Gastrocnemius medialis (tissue), 4 donors: ENCODE measurements at regions not wholly inside any gene's neighbourhood (a gene's known extent, or its start where the extent isn't known, plus 50 kb on each side); places are given as distances from the start of the nearest gene placed in this dataset.

Source experiments
- ATAC-seq, 2 donors: fragments of 150-250 bp; one replicate each; pipeline ENCODE4 v1.9.1; 2016
- DNase-seq, 2 donors: peaks; one replicate each; pipeline ENCODE4 v3.0.0-alpha.2; 2019
- H3K27ac ChIP-seq, 4 donors: fragments of 200-600 bp; sonication (generic); 1 replicate in 1 of 4; 2 replicates in 3 of 4; pipeline ENCODE4 v1.5.1; 2016 to 2018; ENCODE audit warnings: mild to moderate bottlenecking in 2 of 4, moderate library complexity in 1 of 4
- H3K27me3 ChIP-seq, 3 donors: fragments of 200-600 bp; sonication (generic) in 2 of 3; 1 replicate in 1 of 3; 2 replicates in 2 of 3; pipeline versions ENCODE4 v1.5.1 to v1.6.0; 2016 to 2019; ENCODE audit warnings: mild to moderate bottlenecking in 1 of 3, moderate library complexity in 1 of 3
- H3K36me3 ChIP-seq, 2 donors: fragments of 200-600 bp; sonication (generic) in 1 of 2; one replicate each; pipeline ENCODE4 v1.5.1; 2017 to 2018
- H3K4me1 ChIP-seq, 2 donors: fragments of 200-600 bp; sonication (generic) in 1 of 2; one replicate each; pipeline ENCODE4 v1.5.1; 2016 to 2017; ENCODE audit warnings: mild to moderate bottlenecking in 2 of 2
- H3K4me3 ChIP-seq, 4 donors: fragments of 200-600 bp; sonication (generic) in 3 of 4; 1 replicate in 1 of 4; 2 replicates in 3 of 4; pipeline ENCODE4 v1.5.1; 2016 to 2019; ENCODE audit warnings: mild to moderate bottlenecking in 2 of 4
- H3K9me3 ChIP-seq, 3 donors: fragments of 200-600 bp; sonication (generic) in 2 of 3; 1 replicate in 1 of 3; 2 replicates in 2 of 3; pipeline ENCODE4 v1.5.1; 2016 to 2019
- CTCF ChIP-seq, 5 experiments: fragments of 450-650 bp in 3 of 5; fragments of 200-600 bp in 2 of 5; sonication (generic) in 2 of 5; IDR thresholded peaks in 4 of 5; conservative IDR thresholded peaks in 1 of 5; 1 replicate in 4 of 5; 2 replicates in 1 of 5; pipeline ENCODE4 v1.5.1; 2016 to 2019; ENCODE audit warnings: antibody characterized with exemption in 5 of 5, mild to moderate bottlenecking in 3 of 5, moderate library complexity in 3 of 5
- POLR2A ChIP-seq, 2 donors: fragments of 450-650 bp; IDR thresholded peaks; one replicate each; pipeline ENCODE4 v1.6.1; 2017; ENCODE audit warnings: antibody characterized with exemption in 2 of 2, mild to moderate bottlenecking in 2 of 2, moderate library complexity in 2 of 2
- in situ Hi-C, 4 donors: fragments of 200-750 bp; cut with MboI; loops; one replicate each; pipeline versions ENCODE4 v1.15.0 to v1.8.0; 2017; ENCODE audit warnings: low sequenced_read_pairs in 4 of 4
- intact Hi-C: fragments of 100-400 bp; cut with DNase I; formaldehyde crosslinking; loops from one replicate; pipeline ENCODE4 v1.15.1; 2023; ENCODE audit warnings: low total_unique reads

- Histone ChIP-seq H3K4me3 (no peak overlapping the region), H3K36me3 (no peaks in the 10 kb centered on the region), H3K4me1 (no peaks in the 10 kb centered on the region), H3K27ac (no peak overlapping the region), H3K9me3 (no peaks in the 10 kb centered on the region), H3K27me3 (no peaks in the 10 kb centered on the region)
- DNase-seq (no peak), ATAC-seq (no peak)
- intact Hi-C loops (loop anchor here (10.0 kb wide), 1 partner anchor 333 kb away; no protein-coding TSS in a partner anchor), in situ Hi-C loops (no loop called here)
- no peak for TF ChIP-seq POLR2A (IDR thresholded peaks at IDR 0.05)
- no peak for TF ChIP-seq CTCF (IDR thresholded peaks at IDR 0.05 in 4 of 5, conservative IDR thresholded peaks at IDR 0.05 in 1 of 5)
Observed at GRCh38 chrX:84721416-84721815, 219.2 kb upstream of the HDX start.

DNA sequence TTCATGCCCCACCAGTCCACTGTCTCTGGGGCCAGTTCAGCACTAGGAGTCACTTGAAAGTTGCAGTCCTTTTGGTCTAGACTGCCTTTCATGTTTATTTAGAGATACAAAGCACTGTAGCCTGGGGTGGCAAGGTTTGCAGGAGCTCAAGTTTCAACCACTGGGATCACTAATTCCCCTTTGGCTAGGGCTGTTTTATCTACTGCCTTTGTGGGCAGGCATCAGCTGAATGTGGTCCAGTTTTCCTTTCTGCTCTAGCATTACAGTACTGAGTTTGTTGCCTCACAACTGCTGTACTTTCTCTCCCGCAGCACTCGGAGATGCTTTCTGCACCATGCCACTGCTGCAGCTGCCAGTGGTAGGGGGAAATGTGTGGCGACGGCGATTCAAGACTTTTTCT lies 222.3 kb upstream of the HDX start:
- Histone ChIP-seq H3K27me3 (no peaks in the 10 kb centered on the region), H3K27ac (no peak overlapping the region), H3K4me3 (no peak overlapping the region), H3K9me3 (no peaks in the 10 kb centered on the region), H3K36me3 (no peaks in the 10 kb centered on the region), H3K4me1 (no peaks in the 10 kb centered on the region)
- in situ Hi-C loops (no loop called here), intact Hi-C loops (loop anchor here (10.0 kb wide), 1 partner anchor 330 kb away; no protein-coding TSS in a partner anchor)
- no peak for TF ChIP-seq POLR2A (IDR thresholded peaks at IDR 0.05)
- no peak for TF ChIP-seq CTCF (IDR thresholded peaks at IDR 0.05 in 4 of 5, conservative IDR thresholded peaks at IDR 0.05 in 1 of 5)
- DNase-seq (peak in 1 of 2 donors; percentile 13), ATAC-seq (peak in 1 of 2 donors; percentile 46)

DNA sequence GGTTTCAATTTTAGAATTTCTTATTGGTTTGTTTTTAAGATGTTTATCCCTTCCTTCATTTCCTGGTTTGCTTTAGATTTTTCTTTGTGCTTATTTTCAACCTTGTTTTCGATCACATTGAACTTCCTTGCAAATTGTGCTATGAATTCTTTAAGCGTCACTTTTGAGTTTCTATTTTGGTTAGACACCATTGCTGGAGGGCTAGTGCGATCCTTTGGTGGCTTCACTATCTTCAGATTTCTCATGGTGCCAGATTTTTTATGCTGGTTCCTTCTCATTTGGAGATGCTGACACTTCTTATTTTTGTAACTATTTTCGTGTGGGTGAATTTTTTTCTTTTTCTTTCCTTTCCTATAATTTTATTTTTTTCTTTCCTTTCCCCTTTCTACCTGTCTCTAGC lies 227.2 kb upstream of the HDX start:
- no peak overlapping the region for H3K4me3 ChIP-seq
- intact Hi-C loops (loop anchor here (10.0 kb wide), 1 partner anchor 325 kb away; no protein-coding TSS in a partner anchor), in situ Hi-C loops (loop anchor here in 1 of 4 donors (25.0 kb wide), 1 partner anchor 183 kb away; no protein-coding TSS in a partner anchor)
- TF ChIP-seq CTCF (IDR thresholded peaks at IDR 0.05 in 4 of 5, conservative IDR thresholded peaks at IDR 0.05 in 1 of 5) (no peak), POLR2A (IDR thresholded peaks at IDR 0.05) (no peak)
- ATAC-seq (no peak), DNase-seq (no peak)
- H3K27me3 ChIP-seq, result no peaks in the 10 kb centered on the region
- H3K36me3 ChIP-seq, result no peaks in the 10 kb centered on the region
- no peaks in the 10 kb centered on the region for H3K9me3 ChIP-seq
- H3K27ac ChIP-seq, result no peak overlapping the region
- no peaks in the 10 kb centered on the region for H3K4me1 ChIP-seq

- Histone ChIP-seq H3K27ac (no peak overlapping the region), H3K9me3 (no peaks in the 10 kb centered on the region), H3K4me3 (no peak overlapping the region), H3K27me3 (no peaks in the 10 kb centered on the region), H3K36me3 (no peaks in the 10 kb centered on the region), H3K4me1 (no peaks in the 10 kb centered on the region)
- peak in 4 of 5 experiments; percentile 28 to 69 (median 52) for TF ChIP-seq CTCF (IDR thresholded peaks at IDR 0.05 in 4 of 5, conservative IDR thresholded peaks at IDR 0.05 in 1 of 5)
- TF ChIP-seq POLR2A (IDR thresholded peaks at IDR 0.05), result no peak
- peak; percentile 64 to 69 for ATAC-seq
- intact Hi-C loops, result loop anchor here (5.0 to 10.0 kb wide), 2 partner anchors 177 to 325 kb away; no protein-coding TSS in a partner anchor
- in situ Hi-C loops, result loop anchor here in 1 of 4 donors (25.0 kb wide), 1 partner anchor 182 kb away; no protein-coding TSS in a partner anchor
- DNase-seq, result no peak
Observed at GRCh38 chrX:84729809-84730208, 227.6 kb upstream of the HDX start.

DNA sequence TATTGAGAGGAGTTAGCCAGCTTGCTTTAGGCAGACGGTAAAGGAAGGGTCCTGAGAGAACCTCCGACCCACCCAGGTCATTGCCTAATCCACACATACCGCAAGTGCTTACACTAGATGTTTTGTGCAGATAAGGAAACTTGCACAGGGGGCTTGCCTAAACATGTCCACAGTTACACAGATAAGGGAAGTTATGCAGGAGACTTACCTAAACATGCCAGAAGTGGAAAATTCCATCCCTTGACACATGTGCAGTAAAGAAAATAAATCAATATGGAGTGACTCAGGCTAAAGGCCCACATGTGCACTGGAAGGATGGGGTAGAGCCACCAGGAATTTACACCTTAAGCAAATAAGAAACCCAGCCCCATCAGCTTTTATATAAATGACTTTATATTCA lies 232.8 kb upstream of the HDX start:
- H3K4me3 ChIP-seq, result no peak overlapping the region
- H3K9me3 ChIP-seq, result no peaks in the 10 kb centered on the region
- no peak for ATAC-seq
- no peaks in the 10 kb centered on the region for H3K27me3 ChIP-seq
- H3K4me1 ChIP-seq, result no peaks in the 10 kb centered on the region
- intact Hi-C loops (no loop called here), in situ Hi-C loops (loop anchor here in 1 of 4 donors (25.0 kb wide), 1 partner anchor 177 kb away; no protein-coding TSS in a partner anchor)
- TF ChIP-seq POLR2A (IDR thresholded peaks at IDR 0.05), result no peak
- H3K27ac ChIP-seq, result no peak overlapping the region
- no peaks in the 10 kb centered on the region for H3K36me3 ChIP-seq
- DNase-seq, result no peak
